Naive thymus-derived CD8-positive, alpha-beta T cell (primary cell): ENCODE measurements at regions not wholly inside any gene's neighbourhood (a gene's known extent, or its start where the extent isn't known, plus 50 kb on each side); places are given as distances from the start of the nearest gene placed in this dataset.
"Not testable (repeated sequence)": the region's sequence is repeated elsewhere in the genome, so short reads cannot be mapped to it uniquely, and the experiment has no call there.

Experiments used
- ATAC-seq, 2 donors: fragments of 150-1000 bp; cut with Tn5 transposase in 1 of 2; sonication (Bioruptor Pico), chemical (Tn5 transposase) in 1 of 2; 1 replicate in 1 of 2; 2 replicates in 1 of 2; pipeline ENCODE4 v1.10.0; 2021; ENCODE audit warnings: mild to moderate bottlenecking in 2 of 2, moderate library complexity in 2 of 2
- POLR2A ChIA-PET: fragments of 350-600 bp; sonication (Branson Sonifier 250); formaldehyde crosslinking; loops from one replicate; lab custom pipeline; 2021; ENCODE audit warnings: antibody characterized with exemption; lab: Charles Lee
- DNase-seq, 10 donors: peaks; one replicate each; pipeline versions ENCODE4 v3.0.0 to v3.0.0-alpha.2; 2020 to 2022
- H3K27ac Mint-ChIP-seq, 10 donors: one replicate each; pipeline ENCODE4 v1.8.0; 2020 to 2022; ENCODE audit warnings: mild to moderate bottlenecking in 10 of 10, mixed read lengths in 10 of 10, moderate library complexity in 4 of 10, inconsistent platforms in 1 of 10
- H3K27me3 Mint-ChIP-seq, 5 donors: one replicate each; pipeline ENCODE4 v1.8.0; 2021 to 2022; ENCODE audit warnings: mixed read lengths in 5 of 5
- H3K36me3 Mint-ChIP-seq, 3 donors: one replicate each; pipeline ENCODE4 v1.8.0; 2020 to 2022; ENCODE audit warnings: mixed read lengths in 3 of 3, mild to moderate bottlenecking in 2 of 3, inconsistent platforms in 1 of 3
- H3K4me1 Mint-ChIP-seq, 4 donors: one replicate each; pipeline ENCODE4 v1.8.0; 2021 to 2022; ENCODE audit warnings: mixed read lengths in 4 of 4
- H3K4me3 Mint-ChIP-seq, 10 donors: one replicate each; pipeline ENCODE4 v1.8.0; 2020 to 2022; ENCODE audit warnings: mild to moderate bottlenecking in 10 of 10, mixed read lengths in 10 of 10, moderate library complexity in 6 of 10, inconsistent platforms in 1 of 10
- H3K9me3 Mint-ChIP-seq, 9 donors: one replicate each; pipeline ENCODE4 v1.8.0; 2020 to 2022; ENCODE audit warnings: mixed read lengths in 9 of 9, mild to moderate bottlenecking in 3 of 9, inconsistent platforms in 1 of 9, moderate library complexity in 1 of 9

DNA sequence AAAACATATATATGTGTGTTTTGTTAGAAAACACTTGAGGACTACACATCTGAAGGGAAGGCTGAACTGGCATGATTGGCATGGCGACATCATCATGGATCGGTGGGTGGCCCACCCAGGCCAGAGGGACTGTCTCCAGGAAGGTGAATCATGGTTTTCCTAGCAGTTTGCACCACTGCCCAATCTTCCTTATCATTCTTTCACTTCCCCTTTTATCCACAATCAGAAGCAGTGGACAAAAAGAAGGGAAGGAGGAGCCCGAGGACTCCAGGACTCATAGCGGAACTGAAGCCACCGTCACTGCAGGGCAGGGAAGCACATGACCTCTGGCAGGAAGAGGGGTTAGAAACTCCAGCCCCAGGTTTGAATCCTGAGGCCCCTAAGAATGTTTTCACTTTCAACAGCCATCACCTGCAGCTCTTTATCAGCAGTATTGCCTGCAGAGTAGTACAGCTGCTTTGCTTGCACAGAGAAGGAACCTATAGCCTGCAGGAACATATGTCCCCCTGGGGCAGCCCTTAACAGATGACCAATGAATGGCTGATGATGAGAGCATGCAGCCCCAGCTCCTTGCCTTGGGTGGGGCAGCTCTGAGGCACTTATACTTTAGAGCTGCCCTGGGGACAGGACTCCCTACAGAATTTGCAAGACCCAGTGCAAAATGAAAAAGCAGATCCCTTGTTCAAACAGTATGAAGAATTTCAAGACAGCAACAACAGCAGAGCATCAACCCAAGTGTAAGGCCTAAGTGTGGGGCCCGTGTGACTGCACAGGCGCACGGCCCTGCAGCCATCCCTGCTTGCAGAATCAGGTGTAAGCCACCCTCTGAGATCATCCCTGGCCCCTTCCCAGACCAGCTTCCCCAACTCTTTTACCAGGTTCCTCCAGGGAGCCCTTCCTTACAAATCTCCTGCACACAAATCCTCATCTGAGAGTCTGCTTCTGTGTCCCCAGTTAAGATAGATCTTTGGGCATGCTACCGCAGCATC is 241.8 kb upstream of the IRF2BP2 start:
- Mint-ChIP-seq H3K4me3 (no peak overlapping the region), H3K27me3 (no peaks in the 10 kb centered on the region), H3K36me3 (no peaks in the 10 kb centered on the region), H3K27ac (peak overlapping the region in 3 of 10 donors; percentile 10 to 57 (median 41)), H3K4me1 (peaks cover 15 to 35% (median 22%) of the 10 kb centered on the region in 4 donors), H3K9me3 (no peaks in the 10 kb centered on the region)
- no peak for ATAC-seq
- DNase-seq: no peak
- POLR2A ChIA-PET: interaction anchor here (0.6 kb wide), 1 partner anchor 13 kb away, joined by 3 read pairs; no protein-coding TSS in a partner anchor

DNA sequence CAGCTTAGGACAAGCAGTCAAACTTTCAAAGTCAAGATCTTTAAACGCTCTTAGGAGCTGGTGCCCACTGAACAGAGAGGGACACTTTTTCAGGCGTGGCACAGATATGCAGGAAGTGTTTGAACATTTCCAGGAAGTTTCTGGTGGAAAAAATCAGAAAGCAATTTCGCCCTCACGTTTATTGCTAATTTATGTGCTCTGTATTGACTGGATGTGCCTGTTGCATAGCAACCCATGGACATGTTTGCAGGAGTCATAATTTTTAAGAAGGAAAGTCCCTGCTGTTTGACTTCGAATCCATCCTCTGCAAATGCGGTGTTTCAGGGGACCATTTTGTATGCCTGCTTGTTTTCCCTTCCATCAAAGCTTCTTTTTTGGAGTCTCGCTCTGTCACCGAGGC is 239.9 kb upstream of the IRF2BP2 start:
- H3K36me3 Mint-ChIP-seq: no peaks in the 10 kb centered on the region
- no peak overlapping the region for H3K4me3 Mint-ChIP-seq
- ATAC-seq (no peak), DNase-seq (no peak)
- POLR2A ChIA-PET: no interaction called here
- no peaks in the 10 kb centered on the region for H3K27me3 Mint-ChIP-seq
- no peaks in the 10 kb centered on the region for H3K9me3 Mint-ChIP-seq
- peak overlapping the region in 1 of 10 donors; percentile 60 for H3K27ac Mint-ChIP-seq
- peaks cover 25 to 51% (median 40%) of the 10 kb centered on the region in 4 donors for H3K4me1 Mint-ChIP-seq

- Mint-ChIP-seq H3K4me3 (no peak overlapping the region), H3K9me3 (no peaks in the 10 kb centered on the region), H3K36me3 (no peaks in the 10 kb centered on the region), H3K27me3 (no peaks in the 10 kb centered on the region), H3K27ac (peak overlapping the region in 3 of 10 donors; percentile 25 to 60 (median 32)), H3K4me1 (peaks cover 28 to 56% (median 43%) of the 10 kb centered on the region in 4 donors)
- POLR2A ChIA-PET: no interaction called here
- ATAC-seq: no peak
- DNase-seq: no peak
Observed at GRCh38 chr1:234848972-234849649, 239.1 kb upstream of the IRF2BP2 start.

DNA sequence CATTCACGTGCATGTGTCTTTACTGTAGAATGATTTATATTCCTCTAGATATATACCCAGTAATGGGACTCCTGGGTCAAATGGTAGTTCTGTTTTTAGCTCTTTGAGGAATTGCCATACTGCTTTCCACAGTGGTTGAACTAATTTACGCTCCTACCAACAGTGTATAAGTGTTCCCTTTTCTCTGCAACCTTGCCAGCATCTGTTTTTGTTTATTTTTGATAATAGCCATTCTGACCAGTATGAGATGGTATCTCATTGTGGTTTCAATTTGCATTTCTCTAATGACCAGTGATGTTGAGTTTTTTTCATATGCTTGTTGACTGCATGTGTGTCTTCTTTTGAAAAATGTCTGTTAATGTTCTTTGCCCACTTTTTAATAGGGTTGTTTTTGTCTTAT is 236.8 kb upstream of the IRF2BP2 start:
- ATAC-seq, H3K4me3 Mint-ChIP-seq, H3K36me3 Mint-ChIP-seq, H3K9me3 Mint-ChIP-seq, DNase-seq, POLR2A ChIA-PET, H3K27me3 Mint-ChIP-seq: not testable (repeated sequence)
- H3K4me1 Mint-ChIP-seq: peaks cover 35 to 72% (median 57%) of the 10 kb centered on the region in 4 donors
- H3K27ac Mint-ChIP-seq: peak overlapping the region in 5 of 10 donors; percentile 20 to 88 (median 40)

GRCh38 chr1:234845836-234846235 is 235.9 kb upstream of the IRF2BP2 start:
- Mint-ChIP-seq H3K27ac (peak overlapping the region in 9 of 10 donors; percentile 64 to 91 (median 78)), H3K4me3 (peak overlapping the region in 5 of 10 donors; percentile 33 to 76 (median 71)), H3K9me3 (no peaks in the 10 kb centered on the region), H3K27me3 (no peaks in the 10 kb centered on the region), H3K36me3 (no peaks in the 10 kb centered on the region), H3K4me1 (peaks cover 33 to 73% (median 59%) of the 10 kb centered on the region in 4 donors)
- POLR2A ChIA-PET: interaction anchor here (0.7 to 2.3 kb wide), 5 partner anchors 8 to 234 kb away, joined by 3 to 14 read pairs (median 4); no protein-coding TSS in a partner anchor
- DNase-seq (peak in 1 of 10 donors; percentile 7), ATAC-seq (no peak)

- Mint-ChIP-seq H3K36me3 (no peaks in the 10 kb centered on the region), H3K4me3 (peak overlapping the region; percentile 33 to 82 (median 74)), H3K4me1 (peaks cover 33 to 71% (median 59%) of the 10 kb centered on the region in 4 donors), H3K27ac (peak overlapping the region; percentile 64 to 91 (median 80)), H3K9me3 (no peaks in the 10 kb centered on the region), H3K27me3 (no peaks in the 10 kb centered on the region)
- POLR2A ChIA-PET: interaction anchor here (0.7 to 2.3 kb wide), 5 partner anchors 9 to 233 kb away, joined by 3 to 14 read pairs (median 4); no protein-coding TSS in a partner anchor
- ATAC-seq: peak; percentile 84 to 92
- peak in 7 of 10 donors; percentile 33 to 81 (median 53) for DNase-seq
Observed at GRCh38 chr1:234845097-234845660, 235.2 kb upstream of the IRF2BP2 start.

- Mint-ChIP-seq H3K4me1 (peaks cover 33 to 65% (median 56%) of the 10 kb centered on the region in 4 donors), H3K9me3 (no peaks in the 10 kb centered on the region), H3K36me3 (no peaks in the 10 kb centered on the region), H3K27ac (peak overlapping the region; percentile 64 to 91 (median 76)), H3K4me3 (peak overlapping the region; percentile 33 to 82 (median 74)), H3K27me3 (no peaks in the 10 kb centered on the region)
- POLR2A ChIA-PET: interaction anchor here (0.7 to 2.3 kb wide), 6 partner anchors 73 to 233 kb away, joined by 3 to 14 read pairs (median 6); no protein-coding TSS in a partner anchor
- peak; percentile 31 to 44 for ATAC-seq
- DNase-seq: peak in 3 of 10 donors; percentile 18 to 49 (median 41)
Observed at GRCh38 chr1:234844479-234845031, 234.6 kb upstream of the IRF2BP2 start.

DNA sequence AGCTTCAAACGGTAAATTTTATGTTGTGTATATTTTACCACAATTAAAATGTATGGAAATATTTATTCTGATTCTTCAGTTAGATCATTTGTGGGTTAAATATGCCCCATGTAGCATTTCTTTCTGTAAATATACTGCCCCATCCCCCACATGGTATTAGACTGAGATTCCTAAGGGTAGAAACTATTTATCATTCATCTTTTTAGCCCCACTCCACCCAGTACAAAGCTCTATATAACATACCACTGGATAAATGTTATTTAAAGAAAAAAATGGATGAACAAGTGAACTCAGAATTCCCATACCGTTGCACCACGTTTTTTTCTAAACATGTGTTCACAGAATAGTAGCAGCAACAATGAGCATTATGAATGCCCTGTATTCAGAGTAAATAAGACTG is 234.0 kb upstream of the IRF2BP2 start:
- peaks cover 28 to 59% (median 51%) of the 10 kb centered on the region in 4 donors for H3K4me1 Mint-ChIP-seq
- H3K36me3 Mint-ChIP-seq: no peaks in the 10 kb centered on the region
- no peaks in the 10 kb centered on the region for H3K27me3 Mint-ChIP-seq
- H3K9me3 Mint-ChIP-seq: no peaks in the 10 kb centered on the region
- peak overlapping the region in 7 of 10 donors; percentile 64 to 91 (median 72) for H3K27ac Mint-ChIP-seq
- DNase-seq: no peak
- peak overlapping the region in 5 of 10 donors; percentile 33 to 77 (median 71) for H3K4me3 Mint-ChIP-seq
- ATAC-seq: no peak
- POLR2A ChIA-PET: interaction anchor here (0.7 to 2.3 kb wide), 3 partner anchors 126 to 232 kb away, joined by 4 to 14 read pairs (median 7); no protein-coding TSS in a partner anchor

DNA sequence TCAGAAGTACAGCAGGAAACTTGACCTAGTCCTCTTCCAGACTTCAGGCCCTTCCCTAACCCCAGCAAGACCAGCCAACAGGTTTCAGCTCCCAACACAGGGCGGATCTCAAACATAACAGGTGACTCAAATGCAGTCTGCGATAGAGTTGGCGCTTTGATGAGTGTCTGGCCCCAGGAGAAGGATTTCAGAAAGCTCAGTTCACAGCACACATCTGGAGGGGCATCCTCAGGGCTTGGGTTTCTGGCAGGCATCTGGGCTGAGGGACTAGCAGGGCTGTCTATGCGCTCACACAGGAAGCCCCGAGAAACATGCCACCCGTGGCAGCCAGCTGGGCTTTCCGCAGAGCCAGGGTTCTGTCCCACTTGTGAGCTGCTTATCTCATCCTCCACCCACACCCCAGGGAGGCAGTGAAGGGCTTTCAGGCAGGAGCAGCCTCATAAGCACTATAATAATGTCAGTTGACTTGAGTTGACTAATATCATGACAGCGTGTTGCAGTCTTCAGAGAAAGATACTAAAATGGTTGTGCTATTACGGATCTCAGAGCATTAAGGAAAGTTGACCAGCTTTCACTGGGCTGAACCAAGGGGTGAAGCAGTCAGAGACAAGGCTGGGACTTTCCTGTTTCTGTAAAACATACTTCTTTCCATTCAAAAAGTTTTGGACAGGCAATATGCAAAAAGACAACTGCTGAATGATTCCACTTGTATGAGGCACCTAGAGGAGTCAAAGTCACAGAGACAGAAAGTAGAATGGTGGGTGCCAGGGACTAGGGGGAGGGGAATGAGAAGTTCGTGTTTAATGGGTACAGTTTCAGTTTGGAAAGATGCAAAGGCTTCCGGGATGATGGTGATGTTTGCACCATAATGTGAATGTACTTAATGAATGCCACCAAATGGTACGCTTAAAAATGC is 233.0 kb upstream of the IRF2BP2 start:
- Mint-ChIP-seq H3K36me3 (no peaks in the 10 kb centered on the region), H3K4me1 (peaks cover 32 to 61% (median 58%) of the 10 kb centered on the region in 4 donors), H3K27me3 (no peaks in the 10 kb centered on the region), H3K27ac (peak overlapping the region in 9 of 10 donors; percentile 21 to 85 (median 77)), H3K9me3 (no peaks in the 10 kb centered on the region), H3K4me3 (peak overlapping the region in 9 of 10 donors; percentile 2 to 66 (median 52))
- POLR2A ChIA-PET: no interaction called here
- DNase-seq (peak in 6 of 10 donors; percentile 4 to 32 (median 21)), ATAC-seq (peak; percentile 10 to 39)

- H3K9me3 Mint-ChIP-seq: no peaks in the 10 kb centered on the region
- H3K4me1 Mint-ChIP-seq: peaks cover 32 to 69% (median 63%) of the 10 kb centered on the region in 4 donors
- no peaks in the 10 kb centered on the region for H3K36me3 Mint-ChIP-seq
- POLR2A ChIA-PET: interaction anchor here (1.4 kb wide), 1 partner anchor 14 kb away, joined by 3 read pairs; no protein-coding TSS in a partner anchor
- ATAC-seq: no peak
- no peak for DNase-seq
- no peaks in the 10 kb centered on the region for H3K27me3 Mint-ChIP-seq
- peak overlapping the region in 1 of 10 donors; percentile 24 for H3K27ac Mint-ChIP-seq
- H3K4me3 Mint-ChIP-seq: peak overlapping the region in 1 of 10 donors; percentile 20
Observed at GRCh38 chr1:234841710-234842231, 231.8 kb upstream of the IRF2BP2 start.
